CD8-positive, alpha-beta memory T cell (primary cell): ENCODE measurements at regions not wholly inside any gene's neighbourhood (a gene's known extent, or its start where the extent isn't known, plus 50 kb on each side); places are given as distances from the start of the nearest gene placed in this dataset.

ENCODE experiments used
- CTCF ChIA-PET: fragments of 350-600 bp; sonication (Branson Sonifier 250); formaldehyde crosslinking; loops from one replicate; lab custom pipeline; 2021; ENCODE audit warnings: antibody characterized with exemption; lab: Charles Lee
- POLR2A ChIA-PET: fragments of 350-600 bp; sonication (Branson Sonifier 250); formaldehyde crosslinking; loops from one replicate; lab custom pipeline; 2021; ENCODE audit warnings: antibody characterized with exemption; lab: Charles Lee
- DNase-seq, 5 donors: peaks; one replicate each; pipeline versions ENCODE4 v3.0.0 to v3.0.0-alpha.2; 2020 to 2022; ENCODE audit warnings: mixed read lengths in 1 of 5
- H3K27ac ChIP-seq: one replicate; pipeline ENCODE4 v1.7.0; 2013; ENCODE audit warnings: low read depth, mild to moderate bottlenecking, low read length, moderate library complexity
- H3K27me3 ChIP-seq: 2 replicates; pipeline ENCODE4 v1.7.0; 2013; ENCODE audit warnings: low read length, mild to moderate bottlenecking; ENCODE audit not compliant: insufficient read depth, poor library complexity, severe bottlenecking
- H3K36me3 ChIP-seq: 2 replicates; pipeline ENCODE4 v1.7.0; 2013; ENCODE audit warnings: mild to moderate bottlenecking, low read length, moderate library complexity; ENCODE audit not compliant: insufficient read depth
- H3K4me1 ChIP-seq: 2 replicates; pipeline ENCODE4 v1.7.0; 2013; ENCODE audit warnings: mild to moderate bottlenecking, low read length, moderate library complexity; ENCODE audit not compliant: insufficient read depth
- H3K4me3 ChIP-seq: 2 replicates; pipeline ENCODE4 v1.7.0; 2013; ENCODE audit warnings: mild to moderate bottlenecking, low read length
- H3K9me3 ChIP-seq: 2 replicates; pipeline ENCODE4 v1.7.0; 2013; ENCODE audit warnings: mild to moderate bottlenecking, low read length
- H3K27ac Mint-ChIP-seq, 8 donors: one replicate each; pipeline ENCODE4 v1.8.0; 2020 to 2021; ENCODE audit warnings: mixed read lengths in 8 of 8, mild to moderate bottlenecking in 6 of 8, inconsistent platforms in 3 of 8, moderate library complexity in 3 of 8
- H3K27me3 Mint-ChIP-seq, 2 donors: one replicate each; pipeline ENCODE4 v1.8.0; 2020 to 2021; ENCODE audit warnings: mixed read lengths in 2 of 2, mild to moderate bottlenecking in 1 of 2, moderate library complexity in 1 of 2
- H3K36me3 Mint-ChIP-seq, 3 donors: one replicate each; pipeline ENCODE4 v1.8.0; 2020 to 2021; ENCODE audit warnings: mixed read lengths in 3 of 3, inconsistent platforms in 1 of 3, mild to moderate bottlenecking in 1 of 3
- H3K4me1 Mint-ChIP-seq, 3 donors: one replicate each; pipeline ENCODE4 v1.8.0; 2020 to 2021; ENCODE audit warnings: mixed read lengths in 3 of 3, inconsistent platforms in 1 of 3, mild to moderate bottlenecking in 1 of 3
- H3K4me3 Mint-ChIP-seq, 7 donors: one replicate each; pipeline ENCODE4 v1.8.0; 2020 to 2021; ENCODE audit warnings: mixed read lengths in 7 of 7, mild to moderate bottlenecking in 6 of 7, moderate library complexity in 4 of 7, inconsistent platforms in 2 of 7
- H3K9me3 Mint-ChIP-seq, 5 donors: one replicate each; pipeline ENCODE4 v1.8.0; 2020 to 2022; ENCODE audit warnings: mixed read lengths in 5 of 5, mild to moderate bottlenecking in 3 of 5, moderate library complexity in 2 of 5, inconsistent platforms in 1 of 5

DNA sequence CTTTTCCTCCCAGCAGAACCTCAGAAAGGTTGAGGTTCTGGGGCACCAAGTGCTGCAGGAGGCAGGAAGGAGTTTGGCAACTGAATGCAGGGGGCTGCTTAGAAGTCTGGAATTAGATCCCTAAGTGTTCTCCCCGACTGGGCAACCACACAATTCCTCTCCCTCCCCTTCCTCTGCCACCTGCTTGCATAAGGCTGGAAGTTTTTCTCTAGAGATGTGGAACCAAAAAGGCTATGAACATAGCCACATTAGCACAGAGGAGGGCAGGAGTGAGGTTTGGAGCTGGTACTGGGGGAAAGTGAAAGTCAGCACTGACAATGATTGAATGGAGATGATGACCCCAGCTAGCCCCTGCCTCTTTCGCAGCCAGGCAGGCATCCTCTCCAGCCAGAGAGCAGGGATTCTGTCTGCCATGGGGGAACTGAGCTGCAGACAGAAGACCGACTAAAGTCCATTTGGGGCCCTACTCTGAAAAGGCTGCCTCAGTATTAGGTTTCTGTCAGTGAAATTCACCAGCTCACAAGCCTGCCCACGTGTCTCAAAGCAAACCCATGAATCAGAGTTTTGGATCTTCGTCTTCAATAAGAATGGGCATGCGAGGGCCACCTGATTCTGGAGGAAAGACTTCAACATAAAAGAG is 87.9 kb upstream of the ITGA6 start:
- Mint-ChIP-seq H3K36me3 (peaks cover 0 to 9% (median 0%) of the 10 kb centered on the region in 3 donors), H3K27ac (peak overlapping the region in 3 of 8 donors; percentile 65 to 86 (median 76)), H3K4me3 (peak overlapping the region; percentile 17 to 83 (median 66)), H3K4me1 (peaks cover 13 to 22% (median 17%) of the 10 kb centered on the region in 3 donors), H3K9me3 (peaks cover 5 to 11% (median 9%) of the 10 kb centered on the region in 5 donors), H3K27me3 (peaks cover 7 to 8% of the 10 kb centered on the region in 2 donors)
- Histone ChIP-seq H3K9me3 (no peaks in the 10 kb centered on the region), H3K27me3 (no peaks in the 10 kb centered on the region), H3K27ac (no peak overlapping the region), H3K4me3 (peak overlapping the region; percentile 7), H3K4me1 (peaks cover 16% of the 10 kb centered on the region), H3K36me3 (no peaks in the 10 kb centered on the region)
- ChIA-PET CTCF (interaction anchor here (1.2 kb wide), 1 partner anchor 123 kb away, joined by 5 read pairs; no protein-coding TSS in a partner anchor), POLR2A (no interaction called here)
- DNase-seq: peak in 1 of 5 donors; percentile 23

DNA sequence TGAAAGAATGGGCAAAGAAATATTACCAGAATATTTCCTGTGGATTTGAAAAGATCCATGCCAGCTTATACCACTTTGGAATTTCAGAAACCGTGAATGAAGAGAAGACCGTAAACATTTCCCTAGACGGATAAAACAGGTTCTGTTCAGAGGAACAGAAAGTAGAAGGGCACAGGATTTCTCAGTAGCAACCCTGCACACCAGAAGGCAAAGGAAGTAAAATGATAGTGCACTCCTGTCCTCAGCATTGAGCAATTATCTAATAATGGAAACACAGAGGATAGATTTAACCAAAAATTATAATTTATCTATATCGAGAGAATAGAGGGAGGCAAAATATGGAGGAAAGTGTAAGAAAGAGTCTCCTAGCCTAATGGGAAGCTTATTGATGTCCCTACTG is 87.0 kb upstream of the ITGA6 start:
- Mint-ChIP-seq H3K9me3 (peaks cover 6 to 13% (median 9%) of the 10 kb centered on the region in 5 donors), H3K4me1 (peaks cover 13 to 22% (median 17%) of the 10 kb centered on the region in 3 donors), H3K27ac (peak overlapping the region in 5 of 8 donors; percentile 0 to 82 (median 65)), H3K4me3 (peak overlapping the region; percentile 7 to 67 (median 62)), H3K36me3 (peaks cover 0 to 10% (median 0%) of the 10 kb centered on the region in 3 donors), H3K27me3 (peaks cover 7 to 8% of the 10 kb centered on the region in 2 donors)
- Histone ChIP-seq H3K4me3 (peak overlapping the region; percentile 7), H3K27ac (no peak overlapping the region), H3K36me3 (no peaks in the 10 kb centered on the region), H3K4me1 (peaks cover 16% of the 10 kb centered on the region), H3K9me3 (no peaks in the 10 kb centered on the region), H3K27me3 (no peaks in the 10 kb centered on the region)
- DNase-seq: no peak
- ChIA-PET POLR2A (no interaction called here), CTCF (no interaction called here)

DNA sequence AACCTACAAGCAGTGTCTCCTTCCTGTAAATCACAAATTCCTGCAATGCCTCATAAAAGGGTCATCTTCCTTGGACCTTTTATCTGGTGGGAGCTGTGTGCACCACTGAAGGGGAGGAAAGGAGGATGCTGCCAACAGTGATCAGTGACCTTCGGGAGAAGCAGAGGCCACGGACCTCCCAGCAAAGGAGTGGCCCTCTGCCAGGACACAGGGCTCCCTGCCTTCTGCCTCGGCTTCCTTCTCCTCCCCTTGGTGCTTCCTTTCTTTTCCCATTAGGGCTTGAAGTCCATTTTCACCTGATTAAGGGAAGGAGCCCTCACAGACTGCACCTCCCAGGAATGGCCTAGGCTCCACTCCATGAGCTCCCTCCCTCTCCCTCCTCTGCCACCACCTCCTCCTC is 85.3 kb upstream of the ITGA6 start:
- Mint-ChIP-seq H3K27ac (no peak overlapping the region), H3K4me1 (peaks cover 13 to 22% (median 17%) of the 10 kb centered on the region in 3 donors), H3K36me3 (peaks cover 0 to 19% (median 0%) of the 10 kb centered on the region in 3 donors), H3K4me3 (no peak overlapping the region), H3K27me3 (peaks cover 0 to 8% of the 10 kb centered on the region in 2 donors), H3K9me3 (peaks cover 6 to 20% (median 12%) of the 10 kb centered on the region in 5 donors)
- Histone ChIP-seq H3K36me3 (no peaks in the 10 kb centered on the region), H3K27ac (no peak overlapping the region), H3K4me3 (no peak overlapping the region), H3K4me1 (peaks cover 16% of the 10 kb centered on the region), H3K9me3 (no peaks in the 10 kb centered on the region), H3K27me3 (no peaks in the 10 kb centered on the region)
- no peak for DNase-seq
- ChIA-PET CTCF (no interaction called here), POLR2A (no interaction called here)

DNA sequence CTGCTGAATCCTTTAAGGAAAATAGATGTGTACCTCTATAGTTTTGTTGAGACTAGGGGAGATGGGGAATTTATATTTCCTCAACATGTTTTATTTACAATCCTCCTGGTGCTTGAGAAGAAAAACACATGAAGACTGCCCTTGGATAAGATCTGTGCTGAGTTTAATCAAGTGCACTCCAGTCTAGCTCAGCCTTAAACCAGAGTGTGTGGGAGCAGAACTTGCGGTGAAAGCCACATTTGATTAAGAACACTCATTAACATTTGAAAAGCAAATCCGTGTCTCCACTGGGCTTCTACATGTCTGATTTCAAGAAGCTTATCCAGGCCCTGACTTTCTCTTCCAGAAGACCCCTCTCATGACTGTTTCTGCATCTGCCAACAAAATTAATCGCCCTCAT is 84.8 kb upstream of the ITGA6 start:
- Histone ChIP-seq H3K4me1 (peaks cover 16% of the 10 kb centered on the region), H3K9me3 (no peaks in the 10 kb centered on the region), H3K4me3 (no peak overlapping the region), H3K36me3 (no peaks in the 10 kb centered on the region), H3K27ac (no peak overlapping the region), H3K27me3 (no peaks in the 10 kb centered on the region)
- Mint-ChIP-seq H3K27ac (peak overlapping the region in 1 of 8 donors; percentile 5), H3K4me1 (peaks cover 13 to 22% (median 17%) of the 10 kb centered on the region in 3 donors), H3K9me3 (peaks cover 6 to 20% (median 16%) of the 10 kb centered on the region in 5 donors), H3K27me3 (peaks cover 3 to 8% of the 10 kb centered on the region in 2 donors), H3K36me3 (peaks cover 0 to 24% (median 0%) of the 10 kb centered on the region in 3 donors), H3K4me3 (no peak overlapping the region)
- POLR2A ChIA-PET: no interaction called here
- CTCF ChIA-PET: no interaction called here
- DNase-seq: no peak

DNA sequence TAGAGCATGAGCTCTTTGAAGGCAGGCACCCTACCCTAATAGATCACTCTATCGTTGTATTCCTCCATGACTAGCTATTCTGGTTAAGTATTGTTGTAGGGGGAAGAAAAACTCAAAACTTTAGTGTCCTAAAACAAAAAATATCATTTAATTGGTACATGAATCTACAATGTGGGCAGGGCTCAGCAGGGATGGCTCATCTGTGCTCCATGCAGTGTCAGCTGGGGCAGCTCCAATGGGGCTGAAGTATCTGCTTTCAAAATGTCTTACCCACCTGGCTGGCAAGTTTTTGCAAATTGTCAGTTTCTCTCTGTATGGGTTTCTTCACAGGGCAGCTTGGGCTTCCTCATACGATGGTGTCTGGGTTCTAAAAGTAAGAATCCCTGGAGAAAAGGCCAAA is 83.2 kb upstream of the ITGA6 start:
- Histone ChIP-seq H3K36me3 (no peaks in the 10 kb centered on the region), H3K9me3 (no peaks in the 10 kb centered on the region), H3K27me3 (no peaks in the 10 kb centered on the region), H3K4me1 (peaks cover 16% of the 10 kb centered on the region), H3K27ac (no peak overlapping the region), H3K4me3 (no peak overlapping the region)
- Mint-ChIP-seq H3K27ac (no peak overlapping the region), H3K27me3 (peaks cover 5 to 9% of the 10 kb centered on the region in 2 donors), H3K36me3 (peaks cover 0 to 34% (median 3%) of the 10 kb centered on the region in 3 donors), H3K4me3 (no peak overlapping the region), H3K4me1 (peaks cover 13 to 19% (median 14%) of the 10 kb centered on the region in 3 donors), H3K9me3 (peaks cover 6 to 26% (median 21%) of the 10 kb centered on the region in 5 donors)
- ChIA-PET POLR2A (no interaction called here), CTCF (interaction anchor here (1.2 kb wide), 1 partner anchor 67 kb away, joined by 3 read pairs; no protein-coding TSS in a partner anchor)
- no peak for DNase-seq

DNA sequence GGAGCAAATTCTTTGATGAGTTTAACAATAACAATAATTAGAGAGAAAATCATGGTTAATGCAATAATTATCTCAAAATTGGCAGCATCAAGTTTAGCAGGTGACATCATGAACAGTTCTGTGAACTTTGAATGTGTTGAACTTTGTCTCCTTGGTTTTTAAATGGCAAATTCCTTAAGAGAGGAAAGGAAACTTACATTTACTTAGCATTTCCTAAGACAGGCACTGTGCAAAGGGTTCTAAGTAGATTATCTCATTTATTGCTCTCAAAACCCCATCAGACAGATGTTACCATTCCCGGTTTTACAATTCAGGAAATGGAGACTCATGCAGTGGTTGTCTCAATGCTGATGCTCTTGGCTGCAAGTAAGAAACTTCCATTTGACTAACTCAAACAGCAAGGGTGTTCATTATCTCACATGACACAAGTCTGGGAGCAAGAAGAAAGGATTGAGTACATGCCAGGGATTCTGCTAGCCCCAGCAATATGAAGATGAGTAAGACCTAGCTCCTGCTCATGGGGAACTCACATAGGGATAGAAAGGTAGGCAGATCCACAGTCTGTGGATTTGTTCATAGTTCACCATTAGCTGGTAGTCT is 81.3 kb upstream of the ITGA6 start:
- CTCF ChIA-PET: no interaction called here

DNA sequence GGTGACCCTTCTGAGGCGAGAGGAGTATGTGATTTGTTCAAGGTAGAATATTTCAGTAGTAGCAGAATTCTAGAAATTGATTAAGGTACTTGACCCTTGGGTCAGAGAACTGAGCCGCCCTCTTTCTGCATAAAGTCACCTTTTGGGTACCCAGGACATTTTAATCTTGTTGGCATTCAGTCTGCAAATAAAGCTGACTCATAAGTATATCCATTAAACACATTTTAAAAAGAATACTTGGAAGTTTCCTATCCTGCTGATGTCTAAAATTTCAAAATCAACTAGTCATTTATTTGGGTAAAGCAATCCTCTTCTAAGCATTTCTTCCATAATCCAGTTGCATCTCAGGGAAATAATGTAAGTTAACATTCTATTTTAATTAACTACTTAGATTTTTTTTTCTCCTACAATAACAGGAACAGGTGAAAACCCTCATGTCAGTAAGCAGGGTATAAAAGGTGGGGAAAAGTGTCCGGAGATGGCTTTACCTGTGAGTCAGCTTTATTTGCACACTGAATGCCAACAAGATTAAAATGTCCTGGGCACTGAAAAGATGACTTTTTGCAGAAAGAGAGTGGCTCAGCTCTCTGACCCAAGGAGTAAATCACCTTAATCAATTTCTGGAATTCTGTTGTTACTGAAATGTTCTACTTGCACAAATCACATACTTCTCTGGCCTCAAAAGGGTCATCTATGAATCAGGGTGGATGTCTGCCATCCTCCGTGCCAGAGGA is 78.7 kb upstream of the ITGA6 start:
- CTCF ChIA-PET: no interaction called here
- Histone ChIP-seq H3K27ac (no peak overlapping the region), H3K27me3 (no peaks in the 10 kb centered on the region), H3K36me3 (no peaks in the 10 kb centered on the region), H3K4me3 (no peak overlapping the region), H3K9me3 (no peaks in the 10 kb centered on the region), H3K4me1 (no peaks in the 10 kb centered on the region)
- Mint-ChIP-seq H3K9me3 (peaks cover 6 to 25% (median 20%) of the 10 kb centered on the region in 5 donors), H3K4me1 (no peaks in the 10 kb centered on the region), H3K36me3 (peaks cover 0 to 32% (median 3%) of the 10 kb centered on the region in 3 donors), H3K27ac (no peak overlapping the region), H3K4me3 (no peak overlapping the region), H3K27me3 (peaks cover 7 to 21% of the 10 kb centered on the region in 2 donors)
- POLR2A ChIA-PET: no interaction called here
- no peak for DNase-seq

More for the DNA sequence above, 81.3 kb upstream of the ITGA6 start:
- POLR2A ChIA-PET: no interaction called here
- Histone ChIP-seq H3K4me3 (no peak overlapping the region), H3K27ac (no peak overlapping the region), H3K27me3 (no peaks in the 10 kb centered on the region), H3K4me1 (peaks cover 1% of the 10 kb centered on the region), H3K36me3 (no peaks in the 10 kb centered on the region), H3K9me3 (no peaks in the 10 kb centered on the region)
- peaks cover 11 to 13% of the 10 kb centered on the region in 2 donors for H3K27me3 Mint-ChIP-seq
- H3K27ac Mint-ChIP-seq: no peak overlapping the region
- peaks cover 0 to 34% (median 3%) of the 10 kb centered on the region in 3 donors for H3K36me3 Mint-ChIP-seq
- no peak for DNase-seq
- no peak overlapping the region for H3K4me3 Mint-ChIP-seq
- peaks cover 0 to 2% (median 0%) of the 10 kb centered on the region in 3 donors for H3K4me1 Mint-ChIP-seq
- peaks cover 6 to 26% (median 21%) of the 10 kb centered on the region in 5 donors for H3K9me3 Mint-ChIP-seq
